GM12891 (cell line): ENCODE measurements at regions not wholly inside any gene's neighbourhood (a gene's known extent, or its start where the extent isn't known, plus 50 kb on each side); places are given as distances from the start of the nearest gene placed in this dataset.

Experiments used
- POLR2A ChIP-seq: IDR thresholded peaks from 2 replicates; pipeline ENCODE4 v1.6.1; 2011; ENCODE audit warnings: low read depth, low read length, control low read depth
- POLR2AphosphoS5 ChIP-seq: IDR thresholded peaks from 2 replicates; pipeline ENCODE4 v1.6.1; 2011; ENCODE audit warnings: low read depth, low read length, control low read depth
- TAF1 ChIP-seq: IDR thresholded peaks from 2 replicates; pipeline ENCODE4 v1.6.1; 2011; ENCODE audit warnings: low read depth, low read length, control low read depth

DNA sequence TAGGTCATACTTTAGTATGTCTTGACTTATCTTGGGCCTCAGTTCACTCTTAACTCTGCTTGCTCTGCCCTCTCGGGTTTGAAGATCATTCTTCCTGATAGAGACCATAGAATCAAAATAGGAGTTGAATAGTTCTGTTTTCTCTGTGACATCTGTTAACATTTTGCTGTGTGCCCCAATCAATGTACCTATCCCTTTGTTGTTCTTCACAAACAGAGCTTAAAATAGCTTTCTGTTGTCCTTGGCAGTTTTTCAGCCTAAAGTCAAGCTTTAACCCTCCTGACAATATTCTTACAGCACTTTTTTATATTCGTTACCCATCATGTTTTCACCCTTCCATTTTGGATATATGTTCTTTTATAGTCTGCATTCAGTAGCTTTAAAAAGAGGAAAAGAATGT lies 724.5 kb upstream of the FANCL start:
- TF ChIP-seq POLR2A (no peak), POLR2AphosphoS5 (no peak), TAF1 (no peak)
